ENCODE measurements at regions not wholly inside any gene's neighbourhood (a gene's known extent, or its start where the extent isn't known, plus 50 kb on each side); places are given as distances from the start of the nearest gene placed in this dataset.

DNA sequence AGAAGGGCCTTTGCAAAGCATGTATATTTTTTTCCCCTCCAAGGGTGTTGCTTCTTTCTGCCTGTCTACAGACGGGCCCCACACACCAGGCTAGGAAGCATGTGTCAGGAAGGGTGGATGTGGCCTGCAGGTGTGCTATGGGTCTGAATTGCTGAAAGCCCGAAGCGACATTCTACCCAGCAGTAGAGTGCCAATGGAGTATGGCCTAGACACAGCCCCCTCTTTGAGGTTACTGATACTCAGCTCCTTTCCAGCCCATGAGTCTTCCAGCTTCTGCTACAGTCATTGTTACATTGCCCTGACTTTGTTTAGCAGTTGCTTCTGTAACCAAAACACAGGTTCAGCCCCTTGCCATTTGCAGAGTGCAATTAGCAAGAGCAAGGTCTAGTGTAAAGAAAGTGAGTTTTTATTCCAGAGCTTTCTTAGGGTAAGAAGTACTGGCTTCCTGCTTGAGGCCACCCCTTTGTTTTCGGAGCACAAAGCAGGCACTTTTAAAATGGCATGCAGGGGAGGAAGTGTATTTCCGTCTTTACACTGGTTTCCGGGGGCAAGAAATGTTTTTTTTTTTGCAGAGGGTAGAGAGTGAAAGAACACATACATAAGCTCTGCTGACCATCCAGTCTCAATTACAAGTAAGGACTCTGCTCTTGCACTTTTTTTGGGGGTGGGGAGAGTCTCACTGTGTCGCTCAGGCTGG lies 428.0 kb upstream of the AMELY start:
- TF ChIP-seq, protein P1, sequence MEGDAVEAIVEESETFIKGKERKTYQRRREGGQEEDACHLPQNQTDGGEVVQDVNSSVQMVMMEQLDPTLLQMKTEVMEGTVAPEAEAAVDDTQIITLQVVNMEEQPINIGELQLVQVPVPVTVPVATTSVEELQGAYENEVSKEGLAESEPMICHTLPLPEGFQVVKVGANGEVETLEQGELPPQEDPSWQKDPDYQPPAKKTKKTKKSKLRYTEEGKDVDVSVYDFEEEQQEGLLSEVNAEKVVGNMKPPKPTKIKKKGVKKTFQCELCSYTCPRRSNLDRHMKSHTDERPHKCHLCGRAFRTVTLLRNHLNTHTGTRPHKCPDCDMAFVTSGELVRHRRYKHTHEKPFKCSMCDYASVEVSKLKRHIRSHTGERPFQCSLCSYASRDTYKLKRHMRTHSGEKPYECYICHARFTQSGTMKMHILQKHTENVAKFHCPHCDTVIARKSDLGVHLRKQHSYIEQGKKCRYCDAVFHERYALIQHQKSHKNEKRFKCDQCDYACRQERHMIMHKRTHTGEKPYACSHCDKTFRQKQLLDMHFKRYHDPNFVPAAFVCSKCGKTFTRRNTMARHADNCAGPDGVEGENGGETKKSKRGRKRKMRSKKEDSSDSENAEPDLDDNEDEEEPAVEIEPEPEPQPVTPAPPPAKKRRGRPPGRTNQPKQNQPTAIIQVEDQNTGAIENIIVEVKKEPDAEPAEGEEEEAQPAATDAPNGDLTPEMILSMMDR (IDR thresholded peaks at IDR 0.05): no peak
- TF ChIP-seq ZFX (IDR thresholded peaks at IDR 0.05; ENCODE audit: borderline replicate concordance): no peak
